Tibial artery (tissue), 4 donors: ENCODE measurements at regions not wholly inside any gene's neighbourhood (a gene's known extent, or its start where the extent isn't known, plus 50 kb on each side); places are given as distances from the start of the nearest gene placed in this dataset.

Source experiments
- DNase-seq, 2 donors: peaks; one replicate each; pipeline ENCODE4 v3.0.0-alpha.2; 2019
- H3K27ac ChIP-seq, 2 donors: fragments of 200-600 bp; sonication (generic) in 1 of 2; 1 replicate in 1 of 2; 2 replicates in 1 of 2; pipeline ENCODE4 v1.5.1; 2018 to 2019; ENCODE audit warnings: mild to moderate bottlenecking in 1 of 2
- H3K27me3 ChIP-seq, 2 donors: fragments of 200-600 bp; sonication (generic) in 1 of 2; one replicate each; pipeline versions ENCODE4 v1.5.1 to v1.6.0; 2016 to 2019
- H3K36me3 ChIP-seq, 3 donors: fragments of 200-600 bp; sonication (generic) in 2 of 3; one replicate each; pipeline ENCODE4 v1.5.1; 2016 to 2019; ENCODE audit warnings: mild to moderate bottlenecking in 2 of 3
- H3K4me1 ChIP-seq, 4 donors: fragments of 200-600 bp; sonication (generic) in 2 of 4; 1 replicate in 3 of 4; 2 replicates in 1 of 4; pipeline ENCODE4 v1.5.1; 2016 to 2019
- H3K4me3 ChIP-seq, 2 donors: fragments of 200-600 bp; sonication (generic) in 1 of 2; 1 replicate in 1 of 2; 2 replicates in 1 of 2; pipeline ENCODE4 v1.5.1; 2018 to 2019; ENCODE audit warnings: mild to moderate bottlenecking in 2 of 2
- H3K9me3 ChIP-seq, 3 donors: fragments of 200-600 bp; sonication (generic) in 1 of 3; one replicate each; pipeline ENCODE4 v1.5.1; 2016 to 2019
- CTCF ChIP-seq, 2 experiments: fragments of 200-600 bp in 1 of 2; fragments of 450-650 bp in 1 of 2; IDR thresholded peaks; one replicate each; pipeline ENCODE4 v1.5.1; 2017 to 2019; ENCODE audit warnings: antibody characterized with exemption in 2 of 2, mild to moderate bottlenecking in 1 of 2, moderate library complexity in 1 of 2
- intact Hi-C: fragments of 100-400 bp; cut with DNase I; formaldehyde crosslinking; loops from one replicate; pipeline ENCODE4 v1.15.0; 2023; ENCODE audit warnings: low total_unique reads

DNA sequence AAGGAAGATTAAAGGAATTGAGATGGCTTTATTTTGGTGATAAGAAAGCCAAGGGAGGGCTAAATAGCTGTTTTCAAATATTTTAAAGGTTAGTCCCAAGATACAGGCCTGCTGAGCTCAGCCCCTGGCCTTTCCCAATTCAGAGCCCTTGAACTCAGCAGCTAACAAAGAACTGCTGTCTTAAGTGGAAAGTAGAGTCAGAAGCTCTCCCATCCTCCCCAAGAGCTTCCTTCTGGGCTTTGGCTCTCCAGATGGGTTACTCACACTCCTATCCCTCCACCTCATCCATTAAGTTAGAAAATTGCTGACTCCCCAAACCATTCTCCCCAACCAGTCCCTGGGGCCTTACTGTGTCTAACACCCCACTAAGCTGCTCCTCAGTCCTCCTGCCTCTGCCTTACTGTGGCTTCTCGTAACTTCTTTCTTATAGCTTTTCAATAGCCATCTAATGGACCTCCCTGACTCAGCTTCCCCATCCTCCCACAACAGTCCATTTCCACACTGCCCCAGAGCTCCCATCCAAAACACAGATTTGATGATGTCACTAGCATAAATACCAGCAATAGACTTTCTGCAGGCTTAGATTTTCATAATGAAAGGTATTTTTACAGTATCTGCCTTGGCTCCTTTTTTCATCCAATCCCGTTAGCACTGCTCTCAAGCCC, 239.1 kb downstream of the ENC1 start:
- H3K4me3 ChIP-seq = no peak overlapping the region
- TF ChIP-seq CTCF (IDR thresholded peaks at IDR 0.05) = no peak
- H3K27me3 ChIP-seq = no peaks in the 10 kb centered on the region
- H3K36me3 ChIP-seq = no peaks in the 10 kb centered on the region
- intact Hi-C loops = no loop called here
- no peaks in the 10 kb centered on the region for H3K9me3 ChIP-seq
- no peak overlapping the region for H3K27ac ChIP-seq
- no peaks in the 10 kb centered on the region for H3K4me1 ChIP-seq
- no peak for DNase-seq

DNA sequence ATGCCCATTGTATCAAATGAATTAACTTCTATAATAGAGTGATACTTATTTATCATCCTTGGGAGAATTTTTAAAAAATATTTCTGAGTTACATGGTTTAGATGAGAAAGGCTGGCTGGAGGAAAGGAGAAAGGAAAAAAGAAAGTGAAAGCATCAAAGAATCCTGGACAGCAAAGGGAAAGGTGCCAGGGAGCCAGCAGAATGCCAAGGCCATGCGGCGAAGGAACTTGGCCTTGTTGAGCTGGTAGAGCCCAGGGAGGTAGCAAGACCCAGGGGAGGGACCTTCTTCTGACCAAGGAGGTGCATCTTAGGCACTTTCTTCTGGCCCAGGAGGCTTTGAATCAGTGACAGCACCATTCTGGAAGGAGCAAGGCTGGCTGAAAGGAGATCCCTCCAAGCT, 240.5 kb downstream of the ENC1 start:
- H3K27me3 ChIP-seq = no peaks in the 10 kb centered on the region
- no peaks in the 10 kb centered on the region for H3K9me3 ChIP-seq
- no peak overlapping the region for H3K27ac ChIP-seq
- H3K36me3 ChIP-seq = no peaks in the 10 kb centered on the region
- no peak overlapping the region for H3K4me3 ChIP-seq
- intact Hi-C loops = no loop called here
- no peaks in the 10 kb centered on the region for H3K4me1 ChIP-seq
- TF ChIP-seq CTCF (IDR thresholded peaks at IDR 0.05) = no peak
- no peak for DNase-seq

DNA sequence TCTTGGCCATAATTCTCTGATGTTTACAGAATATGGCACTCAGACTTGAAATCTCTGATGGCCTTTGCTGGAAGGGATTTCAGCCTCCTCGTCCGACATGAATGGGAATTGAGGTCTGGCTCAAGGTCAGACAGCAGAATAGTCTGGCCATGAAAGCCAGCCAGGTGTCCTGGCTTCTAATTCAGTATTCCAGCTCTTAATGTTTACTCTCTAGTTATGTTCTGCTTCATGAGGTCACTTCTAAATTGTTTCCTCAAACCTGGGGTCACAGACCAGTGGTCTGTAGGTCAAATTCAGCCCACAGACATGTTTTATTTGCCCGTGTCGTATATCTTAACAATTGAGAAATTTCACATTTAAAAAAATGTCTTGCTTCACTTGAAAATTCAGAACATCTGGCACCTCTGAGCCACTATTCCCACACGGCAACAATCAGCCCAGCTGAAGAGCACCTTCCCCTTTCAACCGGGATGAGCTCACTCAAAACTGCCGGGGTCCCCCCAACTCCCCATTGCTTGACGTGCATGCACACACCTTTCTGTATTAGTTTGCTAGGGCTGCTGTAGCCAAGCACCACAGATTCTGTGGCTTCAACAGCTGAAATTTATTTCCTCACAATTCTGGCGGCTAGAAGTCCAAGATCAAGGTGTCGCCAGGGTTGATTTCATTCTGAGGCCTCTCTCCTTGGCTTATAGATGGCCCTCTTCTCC, 243.5 kb downstream of the ENC1 start:
- no peak overlapping the region for H3K27ac ChIP-seq
- intact Hi-C loops = no loop called here
- no peaks in the 10 kb centered on the region for H3K9me3 ChIP-seq
- H3K4me3 ChIP-seq = no peak overlapping the region
- no peaks in the 10 kb centered on the region for H3K36me3 ChIP-seq
- no peak for DNase-seq
- H3K27me3 ChIP-seq = no peaks in the 10 kb centered on the region
- no peak for TF ChIP-seq CTCF (IDR thresholded peaks at IDR 0.05)
- no peaks in the 10 kb centered on the region for H3K4me1 ChIP-seq

DNA sequence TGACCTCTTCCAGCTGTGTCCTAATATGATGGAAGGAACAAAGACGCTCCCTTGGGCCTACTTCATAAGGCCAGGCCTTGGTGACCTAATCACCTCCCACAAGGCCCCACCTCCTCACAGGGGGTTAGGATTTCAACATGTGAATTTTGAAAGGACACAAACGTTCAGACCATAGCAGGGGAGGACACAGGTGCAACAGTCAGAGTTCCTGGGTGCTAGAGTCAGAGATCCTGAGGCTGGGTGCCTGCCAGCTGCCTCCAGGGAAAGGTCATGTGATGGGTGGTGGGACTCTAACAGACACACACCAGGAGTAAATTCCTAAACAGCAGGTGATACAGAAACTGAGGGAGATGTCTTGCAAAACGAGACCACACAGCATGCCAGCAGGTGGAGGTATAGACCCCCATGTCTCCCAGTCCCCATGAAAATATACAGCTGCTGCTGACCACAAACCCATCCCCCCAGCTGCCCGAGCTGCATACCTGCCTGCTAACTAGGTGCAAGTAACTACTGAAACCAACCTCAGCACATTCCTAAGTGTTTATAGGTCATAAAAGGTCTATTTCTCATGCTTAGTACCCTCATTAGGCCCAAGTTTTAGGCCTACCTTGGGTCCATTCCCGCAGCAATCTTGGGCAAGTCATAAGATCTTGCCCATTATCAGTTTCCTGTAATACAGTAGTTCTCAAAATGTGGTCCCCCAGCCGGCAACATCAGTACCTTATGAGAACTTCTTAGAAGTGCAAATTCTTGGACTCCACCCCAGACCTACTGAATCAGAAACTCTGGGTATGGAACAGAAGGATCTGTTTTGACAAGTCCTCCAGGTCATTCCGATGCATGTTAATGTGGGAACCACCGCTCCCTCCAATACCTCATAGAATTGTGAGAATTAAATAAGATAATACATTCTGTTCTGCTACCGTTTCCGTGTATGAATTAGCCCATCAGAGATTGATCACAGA, 245.3 kb downstream of the ENC1 start:
- Histone ChIP-seq H3K9me3 (no peaks in the 10 kb centered on the region), H3K4me1 (no peaks in the 10 kb centered on the region), H3K4me3 (no peak overlapping the region), H3K27ac (no peak overlapping the region), H3K27me3 (no peaks in the 10 kb centered on the region), H3K36me3 (no peaks in the 10 kb centered on the region)
- no peak for TF ChIP-seq CTCF (IDR thresholded peaks at IDR 0.05)
- intact Hi-C loops = no loop called here
- no peak for DNase-seq

DNA sequence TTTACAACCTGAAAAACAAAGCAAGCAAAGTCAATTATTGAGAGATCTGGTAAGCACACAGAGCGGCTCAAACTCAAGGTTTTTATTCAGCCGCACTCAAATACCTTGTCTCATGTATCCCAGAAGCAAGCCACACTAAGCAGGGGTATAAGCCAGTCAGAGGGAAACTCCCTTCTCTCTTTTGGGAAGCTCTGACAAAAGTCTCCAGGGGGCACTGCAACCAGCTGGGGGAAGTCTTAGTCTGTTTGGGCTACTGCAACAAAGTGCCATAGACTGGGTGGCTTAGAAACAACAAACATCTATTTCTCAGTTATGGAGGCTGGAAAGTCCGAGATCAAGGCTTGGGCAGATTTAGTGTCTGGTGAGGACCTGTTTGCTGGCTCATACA, 246.0 kb downstream of the ENC1 start:
- Histone ChIP-seq H3K27ac (no peak overlapping the region), H3K27me3 (no peaks in the 10 kb centered on the region), H3K36me3 (no peaks in the 10 kb centered on the region), H3K4me1 (no peaks in the 10 kb centered on the region), H3K4me3 (no peak overlapping the region), H3K9me3 (no peaks in the 10 kb centered on the region)
- intact Hi-C loops = no loop called here
- no peak for TF ChIP-seq CTCF (IDR thresholded peaks at IDR 0.05)
- DNase-seq = no peak
